Neural cell (in vitro differentiated cells): ENCODE measurements at regions not wholly inside any gene's neighbourhood (a gene's known extent, or its start where the extent isn't known, plus 50 kb on each side); places are given as distances from the start of the nearest gene placed in this dataset.

Experiments
- EP300 ChIP-seq: fragments of 450-650 bp; conservative IDR thresholded peaks from 2 replicates; pipeline ENCODE4 v1.6.1; 2014; ENCODE audit warnings: antibody characterized with exemption, mild to moderate bottlenecking, moderate library complexity; ENCODE audit not compliant: poor library complexity, severe bottlenecking
- EZH2 ChIP-seq: fragments of 200-600, 300-800 bp; shearing (Covaris generic), sonication (generic); IDR thresholded peaks from 2 replicates; pipeline ENCODE4 v1.6.1; 2014; ENCODE audit warnings: antibody characterized with exemption, low read length, borderline replicate concordance, mild to moderate bottlenecking; ENCODE audit not compliant: insufficient read depth, poor library complexity, severe bottlenecking
- MXI1 ChIP-seq: fragments of 450-650 bp; conservative IDR thresholded peaks from 2 replicates; pipeline ENCODE4 v1.6.1; 2014; ENCODE audit warnings: antibody characterized with exemption, mild to moderate bottlenecking; ENCODE audit not compliant: poor library complexity, severe bottlenecking
- POLR2AphosphoS5 ChIP-seq: IDR thresholded peaks from 2 replicates; pipeline ENCODE4 v1.6.1; 2012
- RAD21 ChIP-seq: fragments of 450-650 bp; conservative IDR thresholded peaks from 2 replicates; pipeline ENCODE4 v1.6.1; 2014; ENCODE audit warnings: antibody characterized with exemption, mild to moderate bottlenecking, moderate library complexity
- TF ChIP-seq, protein P1 (sequence below): fragments of 450-650 bp; IDR thresholded peaks from 2 replicates; pipeline ENCODE4 v1.5.1; 2014; ENCODE audit warnings: antibody characterized with exemption, mild to moderate bottlenecking, moderate library complexity; ENCODE audit not compliant: poor library complexity, severe bottlenecking

DNA sequence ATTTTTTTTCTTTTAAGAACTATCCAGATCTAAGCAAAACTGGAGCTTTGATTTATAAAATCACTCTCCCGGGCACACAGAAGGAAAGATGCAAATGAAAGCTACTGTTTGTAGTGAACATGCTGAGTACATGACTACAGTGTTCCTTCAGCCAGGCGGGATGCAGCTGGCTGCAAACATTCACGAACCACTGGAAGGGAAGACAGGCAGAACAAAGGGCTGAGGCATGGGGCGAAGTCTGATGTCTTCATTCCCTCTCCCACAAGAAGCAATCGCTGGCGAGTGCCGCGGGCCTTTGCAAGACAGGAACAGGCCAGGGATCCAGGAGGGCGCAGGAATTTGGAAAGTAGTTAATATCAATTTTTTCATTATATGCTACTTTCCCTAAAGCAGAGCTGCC, 257.9 kb upstream of the AJAP1 start:
- TF ChIP-seq, protein P1, sequence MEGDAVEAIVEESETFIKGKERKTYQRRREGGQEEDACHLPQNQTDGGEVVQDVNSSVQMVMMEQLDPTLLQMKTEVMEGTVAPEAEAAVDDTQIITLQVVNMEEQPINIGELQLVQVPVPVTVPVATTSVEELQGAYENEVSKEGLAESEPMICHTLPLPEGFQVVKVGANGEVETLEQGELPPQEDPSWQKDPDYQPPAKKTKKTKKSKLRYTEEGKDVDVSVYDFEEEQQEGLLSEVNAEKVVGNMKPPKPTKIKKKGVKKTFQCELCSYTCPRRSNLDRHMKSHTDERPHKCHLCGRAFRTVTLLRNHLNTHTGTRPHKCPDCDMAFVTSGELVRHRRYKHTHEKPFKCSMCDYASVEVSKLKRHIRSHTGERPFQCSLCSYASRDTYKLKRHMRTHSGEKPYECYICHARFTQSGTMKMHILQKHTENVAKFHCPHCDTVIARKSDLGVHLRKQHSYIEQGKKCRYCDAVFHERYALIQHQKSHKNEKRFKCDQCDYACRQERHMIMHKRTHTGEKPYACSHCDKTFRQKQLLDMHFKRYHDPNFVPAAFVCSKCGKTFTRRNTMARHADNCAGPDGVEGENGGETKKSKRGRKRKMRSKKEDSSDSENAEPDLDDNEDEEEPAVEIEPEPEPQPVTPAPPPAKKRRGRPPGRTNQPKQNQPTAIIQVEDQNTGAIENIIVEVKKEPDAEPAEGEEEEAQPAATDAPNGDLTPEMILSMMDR, result no peak
- TF ChIP-seq MXI1 (no peak), POLR2AphosphoS5 (peak; percentile 31), EZH2 (no peak), EP300 (no peak), RAD21 (no peak)
